ENCODE measurements at regions not wholly inside any gene's neighbourhood (a gene's known extent, or its start where the extent isn't known, plus 50 kb on each side); places are given as distances from the start of the nearest gene placed in this dataset.

- no peaks in the 10 kb centered on the region for H3K4me1 ChIP-seq (ENCODE audit: control insufficient read depth in 2 of 3, insufficient read depth in 2 of 3, low read depth in 1 of 3, low read length in 3 of 3)
- FAIRE-seq, result no peak
- no peaks in the 10 kb centered on the region for H3K27me3 ChIP-seq (ENCODE audit: control insufficient read depth, insufficient read depth, low read length)
- no peak overlapping the region for H3K27ac ChIP-seq (ENCODE audit: low read depth in 2 of 2, low read length in 2 of 2)
- DNase-seq, result no peak
- H3K9me3 ChIP-seq (ENCODE audit: control insufficient read depth in 2 of 3, insufficient read depth in 1 of 3, low read length in 3 of 3), result no peaks in the 10 kb centered on the region
- no peak for TF ChIP-seq CTCF (IDR thresholded peaks at IDR 0.05; ENCODE audit: borderline replicate concordance, extremely low read depth, insufficient read depth)
- intact Hi-C loops (cut with DNase I), result no loop called here
- no peak overlapping the region for H3K9ac ChIP-seq (ENCODE audit: low read length in 3 of 3)
- H3K4me3 ChIP-seq (ENCODE audit: low read length in 3 of 3), result no peak overlapping the region
- no peaks in the 10 kb centered on the region for H3K36me3 ChIP-seq (ENCODE audit: control insufficient read depth in 2 of 3, insufficient read depth in 3 of 3, low read length in 3 of 3)
Measured at GRCh38 chr11:95697614-95698408, 91.8 kb downstream of the FAM76B start.

- no peak for DNase-seq
- no peak for FAIRE-seq
- Histone ChIP-seq H3K36me3 (ENCODE audit: control insufficient read depth in 2 of 3, insufficient read depth in 3 of 3, low read length in 3 of 3) (no peaks in the 10 kb centered on the region), H3K4me1 (ENCODE audit: control insufficient read depth in 2 of 3, insufficient read depth in 2 of 3, low read depth in 1 of 3, low read length in 3 of 3) (no peaks in the 10 kb centered on the region), H3K9ac (ENCODE audit: low read length in 3 of 3) (no peak overlapping the region), H3K4me3 (ENCODE audit: low read length in 3 of 3) (no peak overlapping the region), H3K27ac (ENCODE audit: low read depth in 2 of 2, low read length in 2 of 2) (no peak overlapping the region), H3K27me3 (ENCODE audit: control insufficient read depth, insufficient read depth, low read length) (no peaks in the 10 kb centered on the region), H3K9me3 (ENCODE audit: control insufficient read depth in 2 of 3, insufficient read depth in 1 of 3, low read length in 3 of 3) (no peaks in the 10 kb centered on the region)
- intact Hi-C loops (cut with DNase I), result no loop called here
- TF ChIP-seq CTCF (IDR thresholded peaks at IDR 0.05; ENCODE audit: borderline replicate concordance, extremely low read depth, insufficient read depth), result no peak
Measured at GRCh38 chr11:95695181-95695580, 94.4 kb downstream of the FAM76B start.

- Histone ChIP-seq H3K4me3 (ENCODE audit: low read length in 3 of 3) (no peak overlapping the region), H3K27ac (ENCODE audit: low read depth in 2 of 2, low read length in 2 of 2) (no peak overlapping the region), H3K9ac (ENCODE audit: low read length in 3 of 3) (no peak overlapping the region), H3K27me3 (ENCODE audit: control insufficient read depth, insufficient read depth, low read length) (no peaks in the 10 kb centered on the region), H3K4me1 (ENCODE audit: control insufficient read depth in 2 of 3, insufficient read depth in 2 of 3, low read depth in 1 of 3, low read length in 3 of 3) (no peaks in the 10 kb centered on the region), H3K9me3 (ENCODE audit: control insufficient read depth in 2 of 3, insufficient read depth in 1 of 3, low read length in 3 of 3) (no peaks in the 10 kb centered on the region), H3K36me3 (ENCODE audit: control insufficient read depth in 2 of 3, insufficient read depth in 3 of 3, low read length in 3 of 3) (no peaks in the 10 kb centered on the region)
- DNase-seq (no peak), FAIRE-seq (no peak)
- TF ChIP-seq CTCF (IDR thresholded peaks at IDR 0.05; ENCODE audit: borderline replicate concordance, extremely low read depth, insufficient read depth), result no peak
- intact Hi-C loops (cut with DNase I), result no loop called here
Measured at GRCh38 chr11:95693298-95693697, 96.3 kb downstream of the FAM76B start.
